HUDEP-2 (cell line): ENCODE measurements at regions not wholly inside any gene's neighbourhood (a gene's known extent, or its start where the extent isn't known, plus 50 kb on each side); places are given as distances from the start of the nearest gene placed in this dataset.
A peak's percentile ranks its signal among the peaks of the same experiment; 100 is the strongest.
"Not testable (repeated sequence)": the region's sequence is repeated elsewhere in the genome, so short reads cannot be mapped to it uniquely, and the experiment has no call there.

Experiments
- DNase-seq, 76 experiments: peaks; one replicate each; lab custom pipeline; 2025; ENCODE audit not compliant: unreplicated experiment in 76 of 76; lab: John Stamatoyannopoulos, UW

DNA sequence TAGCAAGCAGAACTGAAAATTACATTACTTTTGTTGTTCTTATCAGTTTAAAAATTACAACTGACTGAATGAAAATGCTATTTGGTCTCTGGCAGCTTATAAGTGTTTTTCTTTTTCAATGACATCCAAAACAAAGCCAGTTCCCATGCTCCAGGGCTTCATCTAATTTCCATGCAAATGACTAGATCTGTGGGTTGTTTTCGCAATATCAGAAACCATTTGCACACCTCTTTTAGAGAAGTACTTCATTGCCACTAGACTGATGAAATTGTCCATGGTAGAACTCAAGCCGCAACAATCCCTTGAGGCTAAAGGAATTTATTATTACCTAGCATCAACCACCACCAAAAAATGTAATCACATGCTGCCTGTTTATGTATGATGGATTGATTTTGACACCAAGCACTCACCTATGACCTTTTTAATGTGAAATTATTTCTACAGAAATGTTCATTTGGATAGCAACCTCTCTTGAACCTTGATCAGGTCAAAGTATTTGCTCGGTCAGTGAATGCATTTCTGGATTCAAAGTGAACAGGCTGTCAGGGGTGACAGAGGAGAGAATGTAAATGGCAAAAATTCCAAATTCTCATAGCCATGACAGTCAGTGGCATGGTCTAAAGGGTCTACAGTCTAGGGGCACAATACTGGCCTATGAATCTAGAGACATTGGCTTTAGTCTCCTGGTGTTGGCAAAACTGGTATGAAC, 769.3 kb downstream of the SORCS1 start:
- no peak for DNase-seq

DNA sequence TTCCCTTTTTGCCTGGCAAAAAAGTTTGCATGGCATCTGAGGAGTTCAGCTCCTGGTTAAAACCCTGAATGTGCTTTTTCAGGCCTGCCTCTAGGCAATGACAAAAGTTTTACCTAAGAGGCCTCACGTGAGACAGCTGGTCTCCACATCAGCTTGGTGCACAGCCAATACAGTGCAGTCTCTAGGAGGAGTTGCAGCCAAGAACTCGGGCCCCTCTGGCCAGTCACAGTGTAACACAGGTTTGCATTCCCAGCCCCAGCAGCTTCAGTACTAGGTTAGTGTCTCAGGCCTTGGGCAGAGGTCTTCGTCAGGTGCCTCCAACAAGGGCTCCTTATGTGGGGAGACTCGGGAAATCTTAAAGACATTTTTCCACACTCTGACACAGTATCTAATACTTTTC, 771.7 kb downstream of the SORCS1 start:
- no peak for DNase-seq

DNA sequence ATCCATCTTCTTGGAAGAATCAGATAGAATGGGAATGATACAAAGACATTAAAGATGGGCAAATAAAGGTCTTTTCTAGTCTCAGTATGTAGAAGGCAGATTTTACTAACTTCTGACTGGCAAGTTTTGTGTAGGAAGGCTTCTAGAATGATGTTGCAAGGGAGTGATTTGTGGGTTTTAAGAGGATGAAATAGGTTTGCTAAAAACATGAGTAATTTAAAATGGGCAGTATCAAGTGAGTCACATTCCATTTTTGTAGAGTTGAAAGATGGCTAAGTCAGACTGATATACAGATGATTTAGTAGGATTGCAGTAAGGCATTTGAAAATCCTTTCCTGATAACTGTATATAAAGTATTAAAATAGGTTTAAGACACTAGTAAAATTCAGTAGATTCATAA, 777.4 kb downstream of the SORCS1 start:
- DNase-seq, result no peak

DNA sequence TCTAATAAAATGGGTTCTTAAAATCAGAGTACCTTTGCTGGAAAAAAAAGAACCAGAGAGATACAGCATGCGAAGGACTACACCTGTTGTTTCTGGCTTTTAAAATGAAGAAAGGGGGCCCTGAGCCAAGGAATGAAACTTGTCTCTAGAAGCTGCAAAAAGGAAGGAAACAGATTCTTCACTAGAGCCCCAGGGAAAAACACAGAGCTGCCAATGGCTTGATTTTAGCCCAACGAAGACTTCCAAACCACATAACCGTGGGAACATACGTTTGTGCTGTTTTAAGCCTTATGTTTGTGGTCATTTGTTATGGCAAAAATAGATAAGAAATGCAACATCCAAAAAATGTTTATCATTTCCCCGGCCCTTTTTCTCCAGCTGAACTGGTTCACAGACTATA, 780.0 kb downstream of the SORCS1 start:
- DNase-seq, result no peak

DNA sequence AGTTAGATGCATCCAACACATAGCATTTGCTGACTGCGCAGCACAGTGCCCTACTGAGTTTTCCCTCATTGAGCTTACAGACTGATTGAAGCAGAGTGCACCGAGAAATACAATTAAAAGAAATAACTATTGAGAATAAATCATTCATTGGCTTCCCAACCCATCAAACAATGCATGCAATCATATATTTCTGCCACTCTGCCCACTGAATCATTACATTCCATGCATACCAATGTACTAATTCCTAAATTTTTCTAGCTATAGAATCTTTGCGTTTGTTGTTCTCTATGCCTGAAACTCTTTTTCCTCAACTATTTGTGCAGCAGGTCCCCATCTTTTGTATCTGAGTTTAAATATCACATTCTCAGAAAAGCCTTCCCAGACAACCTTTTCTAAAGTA, 783.8 kb downstream of the SORCS1 start:
- DNase-seq, result no peak

DNA sequence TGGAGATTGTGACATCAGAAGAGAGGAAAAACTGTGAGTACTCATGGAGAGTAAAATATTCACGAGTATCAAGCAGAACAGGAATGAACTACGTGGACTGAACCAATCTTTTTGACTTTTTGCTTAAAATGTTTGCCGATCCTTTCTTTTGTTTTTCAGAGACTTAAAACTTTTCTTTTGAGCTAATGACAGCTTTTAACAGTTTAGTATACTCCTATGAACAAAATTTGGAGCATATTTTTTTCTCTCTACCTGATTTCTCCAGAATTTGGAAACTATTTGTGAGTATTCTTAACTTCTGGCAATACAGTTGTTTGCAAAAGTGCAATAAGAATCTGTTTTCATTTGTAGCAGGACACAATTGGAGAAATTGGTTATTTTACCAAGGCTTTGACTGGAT, 786.3 kb downstream of the SORCS1 start:
- DNase-seq, result no peak

DNA sequence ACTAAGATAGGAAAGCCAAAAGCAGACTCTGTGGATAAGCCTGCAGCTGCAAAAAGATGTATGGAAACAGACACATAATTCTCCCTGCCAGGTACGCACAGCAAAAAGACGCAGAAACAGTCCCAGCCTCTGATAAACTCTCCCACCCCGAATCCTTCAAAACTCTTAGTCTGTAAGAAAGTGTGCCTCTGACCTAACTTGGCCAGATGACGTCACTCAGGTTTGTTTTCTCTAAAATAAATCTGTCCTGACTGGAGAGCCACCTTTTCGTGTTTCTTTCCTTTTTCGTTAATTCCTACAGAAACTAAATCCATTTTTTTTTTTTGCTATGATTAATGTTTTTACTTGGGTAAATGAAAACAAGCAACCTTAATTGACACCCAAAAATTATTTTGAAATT, 793.8 kb downstream of the SORCS1 start:
- no peak for DNase-seq

DNA sequence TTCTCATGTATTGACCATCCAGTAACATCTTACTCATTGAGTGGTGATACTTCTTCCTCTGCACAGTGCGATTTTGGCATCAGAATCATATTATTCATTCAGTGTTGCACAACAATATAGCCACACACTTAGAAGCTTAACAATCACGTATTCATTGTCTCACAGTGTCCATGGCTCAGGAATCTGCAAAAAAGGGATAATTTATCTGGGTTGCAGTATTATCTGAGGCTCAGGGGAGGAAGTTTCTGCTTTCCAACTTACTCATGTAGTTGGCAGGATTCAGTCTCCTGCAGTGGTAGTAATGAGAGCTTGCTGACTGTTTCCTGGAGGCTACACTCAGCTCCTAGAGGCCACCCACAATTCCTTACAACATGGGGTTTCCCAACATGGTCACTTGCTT, 803.6 kb downstream of the SORCS1 start:
- no peak for DNase-seq

DNA sequence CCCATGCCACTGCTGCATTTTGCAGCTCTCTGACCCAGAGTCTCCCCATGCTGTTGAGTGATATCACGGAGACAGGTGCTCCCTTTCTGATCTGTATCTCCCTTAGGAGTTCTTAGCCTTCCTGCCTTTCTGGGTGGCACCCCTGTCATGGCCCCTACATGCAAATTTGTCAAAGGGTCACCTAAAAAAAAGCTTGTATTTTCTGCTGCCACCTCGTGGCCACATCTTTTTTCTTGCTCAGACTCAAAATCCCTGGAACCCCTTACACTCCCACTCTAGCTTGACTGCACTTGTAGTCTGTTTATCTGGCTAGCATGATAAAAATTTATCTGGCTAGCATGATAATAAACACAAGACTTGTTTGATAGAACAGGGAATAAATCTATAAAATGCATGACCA, 809.1 kb downstream of the SORCS1 start:
- peak in 1 of 76 experiments; percentile 0 for DNase-seq

DNA sequence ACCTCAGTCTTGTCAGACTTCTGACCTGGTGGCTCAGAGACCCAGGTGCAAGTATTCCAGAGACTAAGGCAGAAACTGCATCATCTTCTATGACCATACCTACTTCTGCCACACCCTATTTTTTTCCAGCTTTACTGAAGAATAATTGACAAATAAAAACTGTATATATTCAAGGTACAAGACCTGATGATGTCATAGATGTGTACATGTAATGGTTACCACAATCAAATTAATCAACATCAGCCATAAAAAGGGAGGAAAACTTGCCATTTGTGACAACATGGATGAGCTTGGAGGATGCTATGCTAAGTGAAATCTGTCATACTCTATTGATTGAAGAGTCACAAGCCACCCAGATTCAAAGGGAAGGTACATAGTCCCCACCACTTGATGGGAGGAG, 815.6 kb downstream of the SORCS1 start:
- DNase-seq, result no peak

DNA sequence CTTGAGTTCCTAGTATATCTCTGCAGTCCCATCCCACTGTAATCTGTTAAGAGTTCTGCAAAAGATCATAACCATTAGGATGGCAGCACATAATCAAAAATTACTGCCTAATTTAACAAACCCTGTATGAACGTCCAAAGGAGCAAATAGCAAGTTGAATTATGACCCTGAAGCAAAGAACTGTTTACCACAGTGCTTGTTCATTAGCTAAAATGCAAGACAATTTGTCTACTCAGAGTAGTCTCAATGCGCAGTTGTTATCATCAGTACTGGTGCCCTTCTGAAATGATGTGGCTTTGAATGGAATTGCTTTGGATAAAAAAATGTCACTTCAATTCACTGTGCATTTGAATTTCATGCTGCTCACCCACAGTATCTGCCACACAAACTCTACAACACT, 817.0 kb downstream of the SORCS1 start:
- DNase-seq, result no peak

DNA sequence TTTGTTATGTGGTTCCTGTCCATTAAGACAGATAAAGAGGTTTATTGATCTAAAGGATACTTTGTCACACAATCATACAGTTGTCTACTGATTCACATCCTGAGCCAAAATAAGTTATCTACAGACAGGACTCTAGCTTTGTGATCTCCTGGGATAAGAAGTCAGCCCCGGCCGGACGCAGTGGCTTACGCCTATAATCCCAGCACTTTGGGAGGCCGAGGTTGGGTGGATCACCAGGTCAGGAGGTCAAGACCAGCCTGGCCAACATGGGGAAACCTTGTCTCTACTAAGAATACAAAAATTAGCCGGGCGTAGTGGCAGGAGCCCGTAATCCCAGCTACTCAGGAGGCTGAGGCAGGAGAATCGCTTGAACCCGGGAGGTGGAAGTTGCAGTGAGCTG, 821.0 kb downstream of the SORCS1 start:
- not testable (repeated sequence) for DNase-seq

DNA sequence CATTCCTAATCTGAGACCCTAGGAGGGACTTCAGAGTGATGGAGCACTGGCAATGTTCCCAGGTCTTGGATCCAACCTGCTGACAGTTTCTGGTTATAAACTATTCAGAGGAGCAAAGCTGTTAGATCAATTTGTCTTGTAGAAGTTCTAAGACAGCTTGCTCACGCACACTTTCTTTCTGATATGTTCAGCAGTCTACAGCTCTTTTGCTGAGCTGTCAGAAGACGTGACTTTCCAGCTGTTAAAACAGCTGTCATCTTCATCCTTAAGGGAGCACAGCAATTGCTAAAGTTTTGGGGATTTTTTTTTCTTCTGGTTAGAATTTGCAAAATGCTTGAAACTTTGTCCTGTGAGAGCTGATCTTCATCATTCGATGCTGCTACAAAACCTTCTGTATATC, 823.1 kb downstream of the SORCS1 start:
- no peak for DNase-seq

DNA sequence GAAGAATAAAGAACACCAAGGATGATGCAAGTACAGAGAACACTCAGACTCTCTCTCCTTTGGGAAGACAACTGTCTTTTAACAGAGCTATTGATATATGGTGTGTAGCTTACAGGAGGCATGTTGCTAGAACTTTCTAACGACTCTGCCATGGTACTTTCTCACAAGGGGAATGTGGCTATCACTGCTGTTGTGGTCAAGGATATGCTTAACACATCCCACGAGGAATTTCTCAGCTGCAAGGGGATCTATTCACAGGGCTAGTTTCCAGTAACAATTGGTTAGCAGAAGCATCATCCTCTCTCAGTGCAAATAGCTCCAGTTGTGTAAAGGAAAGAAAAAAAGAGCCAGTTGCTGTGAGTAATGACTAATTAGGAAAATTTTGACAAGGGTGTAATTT, 826.0 kb downstream of the SORCS1 start:
- no peak for DNase-seq

DNA sequence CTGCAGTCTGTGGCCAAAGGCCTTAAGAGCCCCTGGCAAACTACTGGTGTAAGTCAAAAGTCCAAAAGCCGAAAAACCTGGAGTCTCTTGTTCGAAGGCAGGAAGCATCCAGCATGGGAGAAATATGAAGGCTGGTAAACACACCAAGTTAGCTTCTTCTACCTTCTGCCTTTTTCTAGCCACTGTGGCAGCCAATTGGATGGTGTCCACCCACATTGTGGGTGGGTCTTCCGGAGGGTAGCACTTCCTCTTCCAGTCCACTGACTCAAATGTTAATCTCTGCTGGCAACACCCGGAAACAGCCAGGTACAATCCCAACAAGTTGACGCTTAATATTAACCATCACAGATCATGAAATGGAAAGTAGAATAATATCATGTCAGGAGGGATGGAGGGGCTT, 827.6 kb downstream of the SORCS1 start:
- no peak for DNase-seq

DNA sequence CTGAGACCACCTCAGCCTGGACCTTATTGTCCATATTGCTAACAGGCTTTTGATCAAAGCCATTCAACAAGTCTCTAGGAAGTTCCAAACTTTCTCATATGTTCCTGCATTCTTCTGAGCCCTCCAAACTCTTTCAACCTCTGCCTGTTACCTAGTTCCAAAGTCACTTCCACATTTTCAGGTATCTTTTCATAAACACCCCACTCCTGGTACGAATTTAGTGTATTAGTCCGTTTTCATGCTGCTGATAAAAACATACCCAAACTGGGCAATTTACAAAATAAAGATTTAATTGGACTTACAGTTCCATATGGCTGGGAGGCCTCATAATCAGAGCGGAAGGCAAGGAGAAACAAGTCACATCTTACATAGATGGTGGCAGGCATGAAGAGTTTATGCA, 836.8 kb downstream of the SORCS1 start:
- no peak for DNase-seq

DNA sequence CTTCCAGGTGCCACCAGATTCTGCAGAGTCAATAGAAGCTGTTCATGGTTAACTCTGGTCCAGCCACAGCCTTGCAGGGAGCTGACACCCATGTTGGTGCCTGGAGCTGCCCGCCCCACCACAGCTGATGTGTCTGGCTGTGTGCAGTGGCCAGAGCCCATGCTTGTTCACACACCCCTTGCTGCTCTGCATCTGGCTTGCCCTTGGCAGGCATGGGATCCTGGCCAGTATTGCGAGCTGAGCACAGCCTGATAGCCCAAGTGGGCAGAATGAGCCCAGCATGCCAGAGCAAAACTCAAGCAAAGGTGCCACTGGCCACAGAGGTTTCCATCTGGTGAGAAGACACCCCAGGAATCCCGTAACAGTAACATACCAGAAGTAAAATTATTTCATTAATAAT, 843.6 kb downstream of the SORCS1 start:
- DNase-seq, result no peak

DNA sequence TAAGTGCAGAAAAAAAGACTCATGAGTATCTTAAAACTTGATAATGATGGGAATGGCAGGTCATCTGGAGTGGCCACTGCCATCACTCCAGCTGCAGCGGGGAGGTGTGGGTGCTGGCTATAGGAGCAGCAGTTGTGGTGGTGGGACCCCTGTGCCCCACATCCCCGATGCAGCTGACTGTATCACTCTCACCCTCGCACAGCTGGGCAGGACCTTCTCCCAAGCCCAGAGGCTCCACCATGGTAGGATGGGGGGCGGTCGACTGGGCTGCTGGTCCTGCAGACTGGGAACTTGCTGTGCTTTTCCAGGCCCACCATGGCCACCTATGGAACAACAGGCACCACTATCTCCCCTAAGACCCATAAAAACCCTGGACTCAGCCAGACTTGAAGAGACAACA, 844.4 kb downstream of the SORCS1 start:
- DNase-seq, result no peak

DNA sequence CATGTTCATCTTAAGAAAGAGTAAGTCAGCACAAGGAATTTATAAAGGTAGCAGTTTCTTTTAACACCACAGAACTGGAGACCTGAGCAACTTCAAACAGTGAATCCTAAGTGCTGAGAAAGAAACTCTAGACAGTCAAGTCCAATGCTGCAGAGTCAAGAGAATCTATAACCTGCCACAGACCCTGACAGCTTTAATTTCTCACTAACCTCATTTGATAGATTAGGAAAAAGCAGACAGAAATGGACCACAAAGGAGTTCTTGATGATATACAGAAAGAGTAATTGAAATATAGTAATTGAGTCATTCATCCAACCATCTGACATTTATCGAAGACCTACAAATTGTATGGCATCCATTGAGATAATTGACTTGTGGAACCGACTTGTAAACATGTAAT, 847.0 kb downstream of the SORCS1 start:
- DNase-seq, result no peak

DNA sequence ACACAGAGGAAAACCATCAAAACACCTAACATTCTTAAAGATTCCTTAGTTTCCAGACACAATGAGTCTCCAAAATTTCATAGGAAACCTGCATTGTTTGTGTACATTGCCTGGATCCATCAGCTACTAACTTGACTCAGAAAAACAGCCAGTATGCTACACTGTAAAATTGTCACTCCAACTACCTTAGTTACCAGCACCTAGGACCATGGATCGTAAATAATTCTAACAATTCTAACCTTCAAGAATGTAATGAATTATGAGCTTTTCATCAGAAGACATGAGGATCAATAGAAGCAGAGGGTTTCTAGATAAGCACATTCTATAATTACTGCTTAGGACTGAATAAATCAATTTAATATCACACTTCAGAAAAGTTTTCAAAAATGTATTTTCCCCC, 851.5 kb downstream of the SORCS1 start:
- DNase-seq, result no peak

DNA sequence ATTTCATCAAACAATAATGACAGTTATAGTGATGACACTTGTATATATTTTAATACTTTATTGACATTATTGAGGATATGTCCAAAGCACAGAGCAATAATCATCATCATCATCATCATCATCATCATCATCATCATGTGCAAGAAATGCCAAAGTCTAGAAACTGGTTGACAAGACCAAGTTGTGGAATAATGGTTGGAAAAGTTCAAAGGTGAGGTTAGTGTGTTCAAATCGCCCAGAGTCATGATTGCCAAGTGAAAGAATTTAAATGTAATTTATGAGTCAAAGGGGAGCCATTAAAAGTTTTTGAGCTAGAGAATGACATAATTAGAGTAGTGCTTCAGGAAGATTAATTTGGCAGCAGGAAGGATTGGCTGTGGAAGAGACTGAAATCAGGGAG, 852.4 kb downstream of the SORCS1 start:
- no peak for DNase-seq

DNA sequence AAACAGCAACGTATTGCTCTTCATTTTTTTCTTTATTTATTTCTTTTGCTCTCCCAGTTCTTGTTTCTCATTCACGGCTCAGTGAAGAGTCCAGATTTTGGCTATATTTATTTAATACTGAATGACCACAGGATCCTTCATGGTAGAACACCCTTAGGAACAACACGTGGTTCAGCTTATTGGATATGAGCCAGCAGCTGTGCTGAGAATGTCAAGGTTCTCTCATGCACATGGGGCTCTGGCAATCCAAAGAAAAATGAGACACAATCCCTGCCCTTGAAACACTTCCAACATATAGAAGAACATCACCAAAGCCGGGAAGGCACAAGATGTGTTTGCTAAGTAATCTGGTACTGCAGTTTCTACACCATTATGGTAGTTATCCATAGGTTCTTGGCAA, 852.9 kb downstream of the SORCS1 start:
- DNase-seq, result no peak

DNA sequence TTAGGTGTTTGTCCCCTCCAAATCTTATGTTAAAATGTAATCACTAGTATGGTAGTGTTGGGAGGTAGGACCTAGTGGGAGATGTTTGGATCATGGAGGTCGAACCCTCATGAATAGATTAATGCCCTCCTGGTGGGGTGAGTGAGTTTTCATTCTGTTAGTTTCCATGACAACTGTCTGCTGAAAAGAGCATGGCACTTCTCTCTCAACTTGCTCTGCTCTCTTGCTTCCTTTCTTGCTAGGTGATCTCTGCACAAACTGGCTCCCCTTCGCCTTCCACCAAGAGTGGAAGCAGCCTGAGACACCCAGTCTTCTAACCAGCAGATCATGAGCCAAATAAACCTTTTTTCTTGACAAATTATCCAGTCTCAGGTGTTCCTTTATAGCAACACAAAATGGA, 853.9 kb downstream of the SORCS1 start:
- no peak for DNase-seq
